Nucleus accumbens (tissue), 56 donors: ENCODE measurements at regions not wholly inside any gene's neighbourhood (a gene's known extent, or its start where the extent isn't known, plus 50 kb on each side); places are given as distances from the start of the nearest gene placed in this dataset.
"Not testable (repeated sequence)": the region's sequence is repeated elsewhere in the genome, so short reads cannot be mapped to it uniquely, and the experiment has no call there.

Source experiments
- DNase-seq, 56 donors: peaks; one replicate each; lab custom pipeline; 2025; lab: John Stamatoyannopoulos, UW

GRCh38 chr4:66769441-66769840, 775.9 kb downstream of the CENPC start:
- DNase-seq: no peak

- DNase-seq: no peak
Observed at GRCh38 chr4:66767442-66767841, 777.9 kb downstream of the CENPC start.

- DNase-seq: no peak
Observed at GRCh38 chr4:66766557-66766956, 778.7 kb downstream of the CENPC start.

- no peak for DNase-seq
Observed at GRCh38 chr4:66750273-66750672, 795.0 kb downstream of the CENPC start.

GRCh38 chr4:66746918-66747317, 798.4 kb downstream of the CENPC start:
- not testable (repeated sequence) for DNase-seq

GRCh38 chr4:66741081-66741480, 804.2 kb downstream of the CENPC start:
- no peak for DNase-seq

- peak in 22 of 56 donors; percentile 0 to 33 (median 8) for DNase-seq
Observed at GRCh38 chr4:66736606-66737005, 808.7 kb downstream of the CENPC start.

- DNase-seq: no peak
Observed at GRCh38 chr4:66728280-66728679, 817.0 kb downstream of the CENPC start.

- not testable (repeated sequence) for DNase-seq
Observed at GRCh38 chr4:66712301-66712921, 832.9 kb downstream of the CENPC start.

GRCh38 chr4:66704243-66704642, 841.1 kb downstream of the CENPC start:
- DNase-seq: no peak

- no peak for DNase-seq
Observed at GRCh38 chr4:66694739-66695138, 850.6 kb downstream of the CENPC start.

GRCh38 chr4:66693694-66694093, 851.6 kb downstream of the CENPC start:
- no peak for DNase-seq

GRCh38 chr4:66691101-66691500, 854.2 kb downstream of the CENPC start:
- DNase-seq: no peak

- DNase-seq: no peak
Observed at GRCh38 chr4:66688674-66689073, 856.6 kb downstream of the CENPC start.

GRCh38 chr4:66687459-66687858, 857.8 kb downstream of the CENPC start:
- no peak for DNase-seq

GRCh38 chr4:66681962-66682361, 863.3 kb downstream of the CENPC start:
- no peak for DNase-seq

- DNase-seq: no peak
Observed at GRCh38 chr4:66667249-66667648, 878.1 kb downstream of the CENPC start.

- no peak for DNase-seq
Observed at GRCh38 chr4:66662620-66663019, 882.7 kb downstream of the CENPC start.

- DNase-seq: no peak
Observed at GRCh38 chr4:66658809-66659208, 886.5 kb downstream of the CENPC start.

GRCh38 chr4:66655505-66655904, 889.8 kb downstream of the CENPC start:
- DNase-seq: no peak

GRCh38 chr4:66653937-66654336, 891.4 kb downstream of the CENPC start:
- no peak for DNase-seq

- DNase-seq: no peak
Observed at GRCh38 chr4:66649236-66649635, 896.1 kb downstream of the CENPC start.

- DNase-seq: no peak
Observed at GRCh38 chr4:66647926-66648325, 897.4 kb downstream of the CENPC start.
